ENCODE measurements at regions not wholly inside any gene's neighbourhood (a gene's known extent, or its start where the extent isn't known, plus 50 kb on each side); places are given as distances from the start of the nearest gene placed in this dataset.

DNA sequence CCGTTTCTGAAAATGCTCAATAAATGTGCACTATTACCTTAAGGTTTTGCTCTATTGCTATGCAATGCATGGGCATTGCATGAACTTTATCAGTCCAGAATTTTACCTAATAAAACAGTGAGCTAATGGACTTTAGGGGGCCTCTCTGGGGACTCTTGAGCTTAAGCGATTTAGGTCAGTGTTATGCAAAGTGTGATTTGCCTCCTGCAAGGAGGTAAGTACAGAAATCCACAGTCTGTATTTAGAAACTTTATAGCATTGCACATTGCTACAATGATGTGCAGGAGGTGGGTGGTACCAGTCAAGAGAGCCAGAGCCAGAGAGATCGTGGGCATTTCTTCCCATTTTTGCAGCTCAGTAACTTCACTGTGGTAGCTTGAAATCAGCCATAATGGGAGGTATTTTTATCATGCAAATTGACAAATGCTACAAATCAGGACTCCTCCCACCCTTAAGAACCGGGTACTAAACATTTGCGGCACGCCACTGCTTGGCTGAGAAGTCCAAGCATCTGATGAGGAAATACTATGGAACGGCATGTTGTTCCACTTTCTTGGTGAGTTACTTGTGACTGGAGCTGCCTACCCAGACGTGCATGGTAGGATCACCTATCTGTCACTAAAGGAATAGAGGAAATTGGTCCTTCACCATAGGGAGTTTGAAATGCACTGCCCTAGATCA is 174.6 kb upstream of the PGRMC2 start:
- in situ Hi-C loops (cut with MboI; ENCODE audit: low sequenced_read_pairs), result loop anchor here (5.0 kb wide), 1 partner anchor 350 kb away; no protein-coding TSS in a partner anchor
- H4K91ac ChIP-seq (ENCODE audit: insufficient read depth, low read depth, low read length), result no peak overlapping the region
- H3K36me3 ChIP-seq (ENCODE audit: control insufficient read depth, insufficient read depth, low read length), result no peaks in the 10 kb centered on the region
- TF ChIP-seq CEBPB (IDR thresholded peaks at IDR 0.05; ENCODE audit: low read depth, low read length), result no peak
- TF ChIP-seq, protein P1, sequence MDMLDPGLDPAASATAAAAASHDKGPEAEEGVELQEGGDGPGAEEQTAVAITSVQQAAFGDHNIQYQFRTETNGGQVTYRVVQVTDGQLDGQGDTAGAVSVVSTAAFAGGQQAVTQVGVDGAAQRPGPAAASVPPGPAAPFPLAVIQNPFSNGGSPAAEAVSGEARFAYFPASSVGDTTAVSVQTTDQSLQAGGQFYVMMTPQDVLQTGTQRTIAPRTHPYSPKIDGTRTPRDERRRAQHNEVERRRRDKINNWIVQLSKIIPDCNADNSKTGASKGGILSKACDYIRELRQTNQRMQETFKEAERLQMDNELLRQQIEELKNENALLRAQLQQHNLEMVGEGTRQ (IDR thresholded peaks at IDR 0.05; ENCODE audit: low read depth, low read length), result no peak
- no peak for TF ChIP-seq MXI1 (IDR thresholded peaks at IDR 0.05; ENCODE audit: borderline replicate concordance, low read depth, low read length)
- no peak for TF ChIP-seq CHD1 (IDR thresholded peaks at IDR 0.05; ENCODE audit: low read depth, low read length)
- TF ChIP-seq, protein P2, sequence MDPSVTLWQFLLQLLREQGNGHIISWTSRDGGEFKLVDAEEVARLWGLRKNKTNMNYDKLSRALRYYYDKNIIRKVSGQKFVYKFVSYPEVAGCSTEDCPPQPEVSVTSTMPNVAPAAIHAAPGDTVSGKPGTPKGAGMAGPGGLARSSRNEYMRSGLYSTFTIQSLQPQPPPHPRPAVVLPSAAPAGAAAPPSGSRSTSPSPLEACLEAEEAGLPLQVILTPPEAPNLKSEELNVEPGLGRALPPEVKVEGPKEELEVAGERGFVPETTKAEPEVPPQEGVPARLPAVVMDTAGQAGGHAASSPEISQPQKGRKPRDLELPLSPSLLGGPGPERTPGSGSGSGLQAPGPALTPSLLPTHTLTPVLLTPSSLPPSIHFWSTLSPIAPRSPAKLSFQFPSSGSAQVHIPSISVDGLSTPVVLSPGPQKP (IDR thresholded peaks at IDR 0.05; ENCODE audit: borderline replicate concordance, low read depth, low read length), result no peak
- no peak for TF ChIP-seq MAZ (IDR thresholded peaks at IDR 0.05; ENCODE audit: borderline replicate concordance, low read depth, low read length)
- TF ChIP-seq NFE2L2 (IDR thresholded peaks at IDR 0.05; ENCODE audit: low read depth, low read length), result no peak
- TF ChIP-seq RFX5 (IDR thresholded peaks at IDR 0.05; ENCODE audit: low read depth, low read length), result no peak
- TF ChIP-seq SMC3 (IDR thresholded peaks at IDR 0.05; ENCODE audit: low read depth, low read length), result no peak
- TF ChIP-seq, protein P3, sequence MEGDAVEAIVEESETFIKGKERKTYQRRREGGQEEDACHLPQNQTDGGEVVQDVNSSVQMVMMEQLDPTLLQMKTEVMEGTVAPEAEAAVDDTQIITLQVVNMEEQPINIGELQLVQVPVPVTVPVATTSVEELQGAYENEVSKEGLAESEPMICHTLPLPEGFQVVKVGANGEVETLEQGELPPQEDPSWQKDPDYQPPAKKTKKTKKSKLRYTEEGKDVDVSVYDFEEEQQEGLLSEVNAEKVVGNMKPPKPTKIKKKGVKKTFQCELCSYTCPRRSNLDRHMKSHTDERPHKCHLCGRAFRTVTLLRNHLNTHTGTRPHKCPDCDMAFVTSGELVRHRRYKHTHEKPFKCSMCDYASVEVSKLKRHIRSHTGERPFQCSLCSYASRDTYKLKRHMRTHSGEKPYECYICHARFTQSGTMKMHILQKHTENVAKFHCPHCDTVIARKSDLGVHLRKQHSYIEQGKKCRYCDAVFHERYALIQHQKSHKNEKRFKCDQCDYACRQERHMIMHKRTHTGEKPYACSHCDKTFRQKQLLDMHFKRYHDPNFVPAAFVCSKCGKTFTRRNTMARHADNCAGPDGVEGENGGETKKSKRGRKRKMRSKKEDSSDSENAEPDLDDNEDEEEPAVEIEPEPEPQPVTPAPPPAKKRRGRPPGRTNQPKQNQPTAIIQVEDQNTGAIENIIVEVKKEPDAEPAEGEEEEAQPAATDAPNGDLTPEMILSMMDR (conservative IDR thresholded peaks at IDR 0.05; ENCODE audit: low read depth, low read length), result no peak
- no peak for TF ChIP-seq POLR2A (IDR thresholded peaks at IDR 0.05; ENCODE audit: low read depth, low read length)
- H3K9me1 ChIP-seq (ENCODE audit: insufficient read depth, low read length), result 0 out of 2 replicates have a peak, but pooled peaks cover 2% of the 10 kb centered on the region
- H3K14ac ChIP-seq (replicated peaks; ENCODE audit: low read depth, low read length), result no peak overlapping the region
- WGBS, 2 experiments (ENCODE audit: extremely low coverage in 2 of 2, insufficient read length in 1 of 2), result 93% methylated on average over 4 of the region's 8 CpGs; no CpG with 5 or more reads in 1 of the 2 experiments
- no peak overlapping the region for H3K4ac ChIP-seq (ENCODE audit: low read depth, low read length)
- DNase-seq (no peak), ATAC-seq (ENCODE audit: low read depth) (no peak)
- ChIA-PET CTCF (interaction anchor here (0.8 kb wide), 1 partner anchor 359 kb away, joined by 3 read pairs; no protein-coding TSS in a partner anchor), POLR2A (ENCODE audit: unreplicated experiment) (no interaction called here)
- no peak overlapping the region for H2AK9ac ChIP-seq (replicated peaks; ENCODE audit: low read depth, low read length, poor library complexity)
- no peak overlapping the region for H3K56ac ChIP-seq (ENCODE audit: extremely low read depth, insufficient read depth, low read length)
- H4K8ac ChIP-seq (ENCODE audit: low read depth in 2 of 2, low read length in 2 of 2), result no peak overlapping the region
- H2BK120ac ChIP-seq (ENCODE audit: low read depth, low read length), result no peak overlapping the region
- H3K4me3 ChIP-seq (ENCODE audit: insufficient read depth, low read depth, low read length), result no peak overlapping the region
- no peak overlapping the region for H2AFZ ChIP-seq (replicated peaks; ENCODE audit: low read length, poor library complexity)
- dilution Hi-C loops (cut with HindIII; ENCODE audit: low sequenced_read_pairs, unreplicated experiment), result no loop called here
- no peaks in the 10 kb centered on the region for H3K9me3 ChIP-seq (ENCODE audit: control insufficient read depth, insufficient read depth, low read length)
- H3K23ac ChIP-seq (ENCODE audit: low read depth, low read length), result no peak overlapping the region
- intact Hi-C loops (cut with micrococcal nuclease), result no loop called here
- no peak overlapping the region for H2AK5ac ChIP-seq (ENCODE audit: low read depth, low read length)
- no peak overlapping the region for H3K9ac ChIP-seq (ENCODE audit: low read depth, low read length)
- no peaks in the 10 kb centered on the region for H3K79me1 ChIP-seq (ENCODE audit: low read depth in 1 of 2, low read length in 2 of 2)
- no peak overlapping the region for H3K27ac ChIP-seq (ENCODE audit: insufficient read depth, low read length)
- BruUV-seq (replicated peaks), result no TSS peak
- H3K18ac ChIP-seq (ENCODE audit: low read depth, low read length), result no peak overlapping the region
- no peak overlapping the region for H4K5ac ChIP-seq (ENCODE audit: low read depth, low read length)
- no peak overlapping the region for H2BK15ac ChIP-seq (ENCODE audit: low read depth, low read length)
- no peak overlapping the region for H2BK20ac ChIP-seq (ENCODE audit: low read depth, low read length)
- H4K20me1 ChIP-seq (ENCODE audit: insufficient read depth, low read length), result no peaks in the 10 kb centered on the region
- H3K4me1 ChIP-seq (ENCODE audit: control insufficient read depth, insufficient read depth, low read length), result peaks cover 4% of the 10 kb centered on the region; the same call in 1 of the 2 replicates
- no peak overlapping the region for H3K4me2 ChIP-seq (ENCODE audit: low read depth, low read length)
- H3K27me3 ChIP-seq (ENCODE audit: control insufficient read depth, insufficient read depth, low read length), result no peaks in the 10 kb centered on the region
- no peak overlapping the region for H2BK5ac ChIP-seq (ENCODE audit: low read depth, low read length, poor library complexity, severe bottlenecking)

Measured in IMR-90 (cell line).